Cardiac muscle cell (in vitro differentiated cells and primary cell): ENCODE measurements at regions not wholly inside any gene's neighbourhood (a gene's known extent, or its start where the extent isn't known, plus 50 kb on each side); places are given as distances from the start of the nearest gene placed in this dataset.

Source experiments
- DNase-seq, 2 donors: peaks; one replicate each; pipeline versions ENCODE4 v3.0.0 to v3.0.0-alpha.2; 2010 to 2017; ENCODE audit warnings: low read depth in 1 of 2, low spot score in 1 of 2
- H3K27ac ChIP-seq: fragments of 200-600 bp; sonication (generic); 2 replicates; pipeline ENCODE4 v1.5.1; 2016
- H3K27me3 ChIP-seq: fragments of 200-600 bp; sonication (generic); 2 replicates; pipeline ENCODE4 v1.6.0; 2016; ENCODE audit warnings: control low read depth
- H3K36me3 ChIP-seq: fragments of 200-600 bp; sonication (generic); 2 replicates; pipeline ENCODE4 v1.5.1; 2016; ENCODE audit warnings: control low read depth
- H3K4me1 ChIP-seq: fragments of 200-600 bp; sonication (generic); 2 replicates; pipeline ENCODE4 v1.8.1; 2017; ENCODE audit warnings: low read depth, mild to moderate bottlenecking, mixed run types
- H3K4me3 ChIP-seq: fragments of 200-600 bp; sonication (generic); 2 replicates; pipeline ENCODE4 v1.5.1; 2016; ENCODE audit warnings: mild to moderate bottlenecking
- H3K9me3 ChIP-seq: fragments of 200-600 bp; sonication (generic); 2 replicates; pipeline ENCODE4 v1.5.1; 2017; ENCODE audit warnings: low read depth, mild to moderate bottlenecking, control low read depth
- CTCF ChIP-seq: IDR thresholded peaks from 2 replicates; pipeline ENCODE4 v1.5.1; 2012; ENCODE audit warnings: low read depth, mild to moderate bottlenecking, low read length

GRCh38 chr9:107208121-107208520 lies 75.0 kb upstream of the RAD23B start:
- no peaks in the 10 kb centered on the region for H3K27me3 ChIP-seq
- TF ChIP-seq CTCF, result no peak
- no peak overlapping the region for H3K27ac ChIP-seq
- H3K4me3 ChIP-seq, result no peak overlapping the region
- H3K4me1 ChIP-seq, result no peaks in the 10 kb centered on the region
- peak in 1 of 2 donors; percentile 43 for DNase-seq
- H3K9me3 ChIP-seq, result no peaks in the 10 kb centered on the region
- no peaks in the 10 kb centered on the region for H3K36me3 ChIP-seq

- Histone ChIP-seq H3K4me1 (no peaks in the 10 kb centered on the region), H3K27me3 (no peaks in the 10 kb centered on the region), H3K9me3 (no peaks in the 10 kb centered on the region), H3K36me3 (no peaks in the 10 kb centered on the region), H3K4me3 (no peak overlapping the region), H3K27ac (no peak overlapping the region)
- TF ChIP-seq CTCF, result no peak
- DNase-seq, result no peak
Measured at GRCh38 chr9:107210775-107211174, 72.3 kb upstream of the RAD23B start.

GRCh38 chr9:107211284-107211923 lies 71.7 kb upstream of the RAD23B start:
- no peak for DNase-seq
- no peak for TF ChIP-seq CTCF
- Histone ChIP-seq H3K27me3 (no peaks in the 10 kb centered on the region), H3K4me1 (no peaks in the 10 kb centered on the region), H3K9me3 (no peaks in the 10 kb centered on the region), H3K4me3 (no peak overlapping the region), H3K36me3 (no peaks in the 10 kb centered on the region), H3K27ac (no peak overlapping the region)

- no peak for DNase-seq
- no peak for TF ChIP-seq CTCF
- no peaks in the 10 kb centered on the region for H3K36me3 ChIP-seq
- no peaks in the 10 kb centered on the region for H3K27me3 ChIP-seq
- H3K4me1 ChIP-seq, result no peaks in the 10 kb centered on the region
- H3K27ac ChIP-seq, result no peak overlapping the region
- H3K9me3 ChIP-seq, result no peaks in the 10 kb centered on the region
- no peak overlapping the region for H3K4me3 ChIP-seq
Measured at GRCh38 chr9:107212613-107213012, 70.5 kb upstream of the RAD23B start.

GRCh38 chr9:107213080-107213479 lies 70.0 kb upstream of the RAD23B start:
- DNase-seq, result no peak
- Histone ChIP-seq H3K36me3 (no peaks in the 10 kb centered on the region), H3K4me3 (no peak overlapping the region), H3K4me1 (no peaks in the 10 kb centered on the region), H3K9me3 (no peaks in the 10 kb centered on the region), H3K27ac (no peak overlapping the region), H3K27me3 (no peaks in the 10 kb centered on the region)
- no peak for TF ChIP-seq CTCF
